ENCODE measurements at regions not wholly inside any gene's neighbourhood (a gene's known extent, or its start where the extent isn't known, plus 50 kb on each side); places are given as distances from the start of the nearest gene placed in this dataset.

GRCh38 chr9:107650321-107650720 is 160.8 kb upstream of the KLF4 start:
- no peak for TF ChIP-seq CTCF (IDR thresholded peaks at IDR 0.05; ENCODE audit: insufficient read depth, low read depth, low read length)
- no peak for TF ChIP-seq EZH2 (IDR thresholded peaks at IDR 0.05; ENCODE audit: insufficient read depth, low read length)

All from astrocyte (in vitro differentiated cells and primary cell).